ENCODE measurements at regions not wholly inside any gene's neighbourhood (a gene's known extent, or its start where the extent isn't known, plus 50 kb on each side); places are given as distances from the start of the nearest gene placed in this dataset.

DNA sequence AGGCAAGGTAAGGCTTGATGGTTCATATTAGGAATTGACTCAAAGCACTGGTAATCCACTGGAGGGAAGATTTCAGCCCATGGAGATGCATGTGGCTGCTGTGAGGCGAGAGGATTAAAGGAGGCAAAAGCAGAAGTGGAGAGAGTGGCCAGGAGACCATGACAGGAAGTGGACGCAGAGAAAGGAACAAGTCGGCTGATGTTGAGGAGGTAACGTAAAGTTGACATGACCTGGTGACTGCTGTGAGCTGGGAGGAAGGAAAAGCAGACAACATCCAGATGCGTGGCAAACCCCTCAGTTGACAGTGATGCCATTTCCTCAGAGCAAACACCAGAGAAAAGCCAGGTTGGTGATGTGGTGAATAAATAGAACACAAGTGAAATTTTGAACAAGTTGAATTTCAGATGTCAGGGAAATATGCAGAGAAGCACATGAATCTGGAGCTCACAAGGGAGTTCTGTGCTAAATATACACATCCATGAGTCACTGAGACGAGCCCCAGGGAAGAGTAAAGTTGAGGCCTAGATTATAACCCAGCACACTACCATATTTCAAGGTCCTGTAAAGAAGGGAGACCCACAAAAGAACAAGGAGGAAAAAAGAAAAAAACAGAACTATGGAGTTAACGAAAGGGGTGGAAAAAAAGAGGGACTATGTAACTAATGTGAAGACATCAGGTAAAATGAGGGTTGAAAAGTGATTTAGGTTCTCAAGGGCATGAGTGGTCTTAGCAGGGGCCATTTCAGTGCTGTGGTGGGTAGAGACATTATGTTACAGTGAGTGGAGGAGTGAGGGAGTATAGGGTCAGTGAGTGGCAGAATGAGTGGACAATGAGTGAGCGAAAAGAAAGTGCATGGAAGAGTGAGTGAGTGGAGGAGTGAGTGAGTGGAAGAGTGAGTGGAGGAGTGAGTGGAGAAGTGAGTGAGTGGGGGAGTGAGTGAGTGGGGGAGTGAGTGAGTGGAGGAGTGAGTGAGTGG, 61.6 kb upstream of the GZMB start:
- ATAC-seq (peak in 1 of 2 donors; percentile 36), DNase-seq (no peak)
- intact Hi-C loops (cut with DNase I): no loop called here

DNA sequence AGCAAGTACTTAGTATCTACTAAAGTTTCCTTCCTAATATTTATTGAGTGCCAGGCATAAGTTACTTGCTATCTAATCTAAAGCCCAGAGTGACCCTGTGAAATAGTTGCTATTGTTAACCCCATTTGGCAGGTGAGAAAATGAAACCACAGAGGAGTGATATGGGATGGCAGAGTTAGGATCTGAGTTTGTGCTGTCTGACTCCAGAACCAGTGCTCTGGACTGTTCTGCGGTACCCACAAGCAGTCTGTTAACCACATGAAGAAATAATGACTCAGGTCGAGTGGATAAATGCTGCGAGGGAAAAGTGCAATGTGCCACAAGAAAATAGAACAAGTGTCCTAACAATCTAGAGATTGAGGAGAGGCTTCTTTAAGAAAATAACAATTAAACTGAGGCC, 60.7 kb upstream of the GZMB start:
- no peak for DNase-seq
- no peak for ATAC-seq
- intact Hi-C loops (cut with DNase I): no loop called here

DNA sequence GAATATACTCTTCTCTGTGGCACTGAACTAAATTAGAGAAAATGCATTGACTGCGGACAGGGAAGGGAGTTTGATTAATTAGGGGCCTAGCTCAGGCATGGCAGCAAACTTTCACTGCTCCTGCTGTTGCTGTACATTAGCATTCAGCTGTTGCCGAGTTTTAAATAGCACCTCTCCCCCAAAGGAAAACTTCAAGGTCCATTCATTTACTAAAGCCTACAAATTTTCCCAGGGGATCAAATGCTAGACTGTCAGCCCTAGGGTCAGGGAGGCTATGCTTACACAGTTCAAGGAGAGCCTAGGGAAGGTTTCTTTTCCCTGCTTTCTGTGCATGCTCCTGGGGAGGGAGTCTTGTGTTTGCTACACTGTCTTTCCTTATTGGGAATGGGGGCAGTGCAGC, 60.0 kb upstream of the GZMB start:
- ATAC-seq (no peak), DNase-seq (no peak)
- intact Hi-C loops (cut with DNase I): no loop called here

DNA sequence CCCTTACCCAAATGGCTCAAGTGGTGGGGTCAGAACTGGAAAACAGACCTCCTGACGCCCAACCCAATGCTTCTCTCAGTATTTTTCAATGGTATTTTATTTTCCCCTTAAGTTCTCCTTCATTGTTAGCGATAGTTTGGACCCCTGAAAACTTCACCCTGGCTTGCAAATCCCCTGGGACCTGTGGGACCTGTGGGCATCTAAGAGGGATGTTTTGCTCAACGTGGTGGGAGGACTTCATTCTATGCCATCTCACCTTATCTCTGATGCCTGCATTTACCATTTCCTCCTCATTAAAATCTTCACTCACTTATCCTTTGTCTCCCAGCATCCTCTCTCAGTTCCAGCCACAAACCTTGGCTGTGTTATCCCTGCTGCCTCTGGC, 59.4 kb upstream of the GZMB start:
- intact Hi-C loops (cut with DNase I): no loop called here
- DNase-seq: no peak

DNA sequence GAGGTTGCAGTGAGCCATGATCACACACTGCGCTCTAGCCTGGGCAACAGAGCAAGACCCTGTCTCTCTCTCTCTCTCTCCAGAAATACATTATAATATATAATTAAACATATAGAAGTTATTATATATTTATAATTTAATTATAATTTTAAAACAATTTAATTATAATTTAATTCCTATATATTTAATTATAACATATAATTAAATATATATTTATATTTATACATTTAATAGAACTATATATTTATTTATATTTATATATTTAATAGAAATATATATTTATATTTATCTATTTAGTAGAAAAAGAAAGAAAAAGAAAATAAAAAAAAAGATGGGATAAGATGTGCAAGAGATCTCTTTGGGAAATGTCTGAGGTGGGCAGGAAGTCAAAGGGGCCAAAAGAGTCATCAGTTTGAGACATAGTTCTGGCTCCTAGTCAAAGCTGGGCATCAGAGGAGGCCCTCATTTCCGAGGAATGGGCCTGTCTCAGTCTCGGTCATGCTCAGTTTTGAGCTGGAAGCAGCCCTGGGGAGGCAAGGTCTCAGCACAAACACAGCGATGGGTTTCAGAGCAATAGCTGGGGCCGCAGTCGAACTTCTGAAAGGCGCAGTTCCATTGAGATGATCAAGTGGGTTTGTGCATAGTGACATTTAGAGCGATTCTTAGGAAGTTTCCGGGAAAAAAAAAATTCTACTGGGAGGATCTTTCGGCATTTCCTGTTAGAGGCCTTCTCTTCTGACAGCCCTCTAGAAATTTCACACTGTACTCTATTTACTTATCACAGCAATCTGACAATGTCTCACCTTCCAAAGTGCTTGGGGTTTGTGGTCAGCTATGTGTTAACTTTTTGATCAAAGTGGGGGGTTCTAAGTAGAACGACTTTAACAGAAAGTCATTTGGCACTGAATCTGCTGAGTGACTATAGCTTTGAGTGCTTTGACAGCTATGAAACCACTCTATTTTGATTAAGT, 58.7 kb upstream of the GZMB start:
- intact Hi-C loops (cut with DNase I): no loop called here
- ATAC-seq (peak in 1 of 2 donors; percentile 76), DNase-seq (no peak)

More for the DNA sequence above, 59.4 kb upstream of the GZMB start:
- no peak for ATAC-seq

DNA sequence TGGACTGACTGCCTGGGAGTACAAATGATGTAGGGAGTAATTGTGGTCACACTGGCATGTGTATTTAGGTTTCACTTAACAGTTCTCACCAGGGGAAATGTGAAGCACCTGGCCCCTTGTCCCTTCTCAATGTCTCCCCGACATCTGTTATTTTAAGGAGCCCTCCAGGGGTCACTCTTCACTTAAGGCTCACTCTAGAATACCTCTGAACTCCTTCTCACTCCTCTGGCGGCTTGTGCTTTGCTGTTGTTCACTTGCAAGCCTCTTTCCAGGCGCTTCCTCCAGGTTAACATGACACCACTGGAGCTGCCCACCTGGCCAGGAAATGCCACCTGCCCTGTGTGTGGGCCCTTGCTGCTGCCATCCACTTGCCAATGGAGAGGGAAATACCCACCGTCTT, 56.5 kb upstream of the GZMB start:
- ATAC-seq (no peak), DNase-seq (no peak)
- intact Hi-C loops (cut with DNase I): no loop called here

DNA sequence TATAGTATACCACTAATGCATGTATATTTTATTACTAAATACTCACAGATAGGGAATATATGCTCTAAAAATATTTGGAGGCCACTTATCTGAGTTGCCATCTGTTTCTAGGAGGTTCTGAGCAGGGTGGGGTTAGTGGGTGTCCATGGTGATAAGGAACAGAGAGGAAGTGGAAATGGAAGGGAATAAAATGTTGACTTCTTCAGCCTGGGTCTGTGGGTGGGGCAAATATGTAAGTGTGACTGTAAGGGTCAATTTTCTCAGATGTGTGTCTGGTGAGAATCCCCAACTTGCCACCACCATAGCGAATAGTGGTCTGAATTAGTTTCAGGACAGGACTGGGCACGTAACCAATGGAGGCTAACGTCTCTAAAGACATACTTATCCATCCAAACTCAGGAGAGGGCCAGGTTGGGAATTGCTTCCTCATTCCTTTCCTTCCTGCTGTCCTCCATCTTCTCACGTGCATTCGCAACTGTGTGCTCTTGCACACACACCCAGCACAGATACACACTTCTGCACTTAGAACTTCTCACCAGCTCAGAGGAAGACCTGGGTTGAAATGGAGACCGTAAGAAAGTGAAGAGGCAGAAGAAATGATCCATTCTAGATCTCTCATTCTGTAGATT, 54.2 kb upstream of the GZMB start:
- intact Hi-C loops (cut with DNase I): no loop called here
- DNase-seq (no peak), ATAC-seq (no peak)
